Esophagus squamous epithelium (tissue), 4 donors: ENCODE measurements at regions not wholly inside any gene's neighbourhood (a gene's known extent, or its start where the extent isn't known, plus 50 kb on each side); places are given as distances from the start of the nearest gene placed in this dataset.

ENCODE experiments used
- CTCF ChIP-seq, 6 experiments: fragments of 450-650 bp in 4 of 6; fragments of 200-600 bp in 2 of 6; sonication (generic) in 2 of 6; IDR thresholded peaks; one replicate each; pipeline ENCODE4 v1.5.1; 2016 to 2019; ENCODE audit warnings: antibody characterized with exemption in 6 of 6, mild to moderate bottlenecking in 4 of 6, moderate library complexity in 4 of 6
- POLR2A ChIP-seq, 4 donors: fragments of 450-650 bp; IDR thresholded peaks; one replicate each; pipeline ENCODE4 v1.6.1; 2017; ENCODE audit warnings: antibody characterized with exemption in 4 of 4, mild to moderate bottlenecking in 4 of 4, moderate library complexity in 3 of 4

- TF ChIP-seq CTCF (IDR thresholded peaks at IDR 0.05) (no peak), POLR2A (IDR thresholded peaks at IDR 0.05) (no peak)
Measured at GRCh38 chr18:77711096-77711495, 461.4 kb downstream of the GALR1 start.
